OCI-LY3 (cell line): ENCODE measurements at regions not wholly inside any gene's neighbourhood (a gene's known extent, or its start where the extent isn't known, plus 50 kb on each side); places are given as distances from the start of the nearest gene placed in this dataset.
"Not testable (repeated sequence)": the region's sequence is repeated elsewhere in the genome, so short reads cannot be mapped to it uniquely, and the experiment has no call there.

ENCODE experiments used
- H2AFZ ChIP-seq: fragments of 200-600, 300-600 bp; shearing (Covaris generic); 2 replicates; pipeline ENCODE4 v1.6.0; 2014; ENCODE audit warnings: antibody characterized with exemption, low read depth, low read length
- H3K27ac ChIP-seq: fragments of 200-600, 300-600 bp; sonication (generic); 2 replicates; pipeline ENCODE4 v1.5.1; 2014; ENCODE audit warnings: mild to moderate bottlenecking, low read length, moderate library complexity, mixed read lengths
- H3K27me3 ChIP-seq: fragments of 200-600, 300-600 bp; sonication (generic); 2 replicates; pipeline ENCODE4 v1.6.1; 2014; ENCODE audit warnings: low read depth, low read length, mixed read lengths
- H3K36me3 ChIP-seq: fragments of 200-600, 300-600 bp; sonication (generic); replicated peaks from 2 replicates; pipeline ENCODE3; 2014; ENCODE audit warnings: low read depth, low read length, mixed read lengths
- H3K4me1 ChIP-seq: fragments of 300-600, 200-600 bp; sonication (generic); 2 replicates; pipeline ENCODE4 v1.6.1; 2014; ENCODE audit warnings: low read length, mixed read lengths
- H3K4me2 ChIP-seq: fragments of 200-600, 300-600 bp; sonication (generic); 2 replicates; pipeline ENCODE4 v1.6.1; 2014; ENCODE audit warnings: low read length, mixed read lengths
- H3K4me3 ChIP-seq: fragments of 300-600, 200-600 bp; sonication (generic); 2 replicates; pipeline ENCODE4 v1.5.1; 2014; ENCODE audit warnings: antibody characterized with exemption, mild to moderate bottlenecking, low read length, moderate library complexity
- H3K79me2 ChIP-seq: fragments of 300-600, 200-600 bp; shearing (Covaris generic); 2 replicates; pipeline ENCODE4 v1.6.1; 2014; ENCODE audit warnings: mild to moderate bottlenecking, low read length, mixed read lengths
- H3K9ac ChIP-seq: fragments of 300-600, 200-600 bp; shearing (Covaris generic); 2 replicates; pipeline ENCODE4 v1.6.0; 2014; ENCODE audit warnings: mild to moderate bottlenecking, low read length, moderate library complexity
- H3K9me3 ChIP-seq: fragments of 200-600, 300-600 bp; shearing (Covaris generic); 2 replicates; pipeline ENCODE4 v1.6.1; 2014; ENCODE audit warnings: low read length, mixed read lengths; ENCODE audit not compliant: insufficient read depth
- H4K20me1 ChIP-seq: fragments of 200-600, 300-600 bp; sonication (generic); 2 replicates; pipeline ENCODE4 v1.6.1; 2016; ENCODE audit warnings: low read length, mixed read lengths; ENCODE audit not compliant: insufficient read depth
- CTCF ChIP-seq: fragments of 200-600, 300-600 bp; sonication (generic); IDR thresholded peaks from 2 replicates; pipeline ENCODE4 v1.5.1; 2014; ENCODE audit warnings: antibody characterized with exemption, low read length, low read depth
- EZH2phosphoT487 ChIP-seq: fragments of 200-600 bp; shearing (Covaris generic); IDR thresholded peaks from 2 replicates; pipeline ENCODE4 v1.6.1; 2018; ENCODE audit warnings: antibody characterized with exemption, mixed run types, low read depth

DNA sequence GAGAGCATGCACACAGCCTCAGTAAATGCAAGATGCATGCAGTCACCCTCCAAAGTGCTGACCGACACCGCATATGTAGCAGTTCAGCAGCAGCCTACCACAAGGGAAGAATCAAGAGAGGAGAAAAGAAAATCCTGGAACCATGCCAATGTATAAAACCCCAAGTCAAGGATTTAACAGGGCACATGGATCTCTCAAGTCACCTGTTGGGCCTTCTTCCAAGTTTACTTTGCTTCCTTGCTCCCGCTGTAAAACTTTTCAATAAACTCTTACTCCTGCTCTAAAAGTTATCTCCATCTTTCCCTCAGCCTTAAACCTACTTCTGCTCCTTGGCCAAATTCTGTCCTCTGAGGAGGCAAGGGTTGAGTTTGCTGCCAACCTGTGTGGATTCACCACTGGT, 147.8 kb upstream of the MAP2 start:
- no peaks in the 10 kb centered on the region for H3K36me3 ChIP-seq
- no peak overlapping the region for H3K9ac ChIP-seq
- no peaks in the 10 kb centered on the region for H3K27me3 ChIP-seq
- TF ChIP-seq CTCF (no peak), EZH2phosphoT487 (no peak)
- H3K4me3 ChIP-seq, result no peak overlapping the region
- no peaks in the 10 kb centered on the region for H4K20me1 ChIP-seq
- H3K27ac ChIP-seq, result no peak overlapping the region
- H3K4me1 ChIP-seq, result no peaks in the 10 kb centered on the region
- no peak overlapping the region for H2AFZ ChIP-seq
- H3K4me2 ChIP-seq, result no peak overlapping the region
- H3K9me3 ChIP-seq, result no peaks in the 10 kb centered on the region
- H3K79me2 ChIP-seq, result no peaks in the 10 kb centered on the region

DNA sequence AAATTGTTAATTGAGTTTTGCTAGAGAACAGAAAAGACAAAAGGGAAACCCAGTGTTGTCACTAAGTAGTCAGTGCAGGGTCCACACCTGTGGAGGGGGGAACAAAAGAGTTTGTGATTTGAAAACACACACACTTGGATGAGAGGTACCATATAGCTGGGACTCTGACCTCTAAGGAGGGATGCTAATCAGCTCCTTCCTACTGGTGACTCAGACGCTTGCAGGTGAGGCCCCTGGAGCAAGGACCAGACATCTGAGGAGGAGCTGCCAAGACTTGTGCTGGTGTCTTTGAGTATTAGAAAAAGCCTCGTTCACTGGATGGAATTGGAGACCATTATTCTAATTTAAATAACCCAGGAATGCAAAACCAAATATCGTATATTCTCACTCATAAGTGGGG, 146.4 kb upstream of the MAP2 start:
- Histone ChIP-seq H3K27ac (no peak overlapping the region), H2AFZ (no peak overlapping the region), H3K27me3 (no peaks in the 10 kb centered on the region), H3K36me3 (no peaks in the 10 kb centered on the region), H3K79me2 (no peaks in the 10 kb centered on the region), H4K20me1 (no peaks in the 10 kb centered on the region), H3K4me1 (no peaks in the 10 kb centered on the region), H3K4me3 (no peak overlapping the region), H3K9ac (no peak overlapping the region), H3K4me2 (no peak overlapping the region), H3K9me3 (no peaks in the 10 kb centered on the region)
- TF ChIP-seq CTCF (no peak), EZH2phosphoT487 (no peak)

GRCh38 chr2:209298601-209299000, 125.2 kb upstream of the MAP2 start:
- Histone ChIP-seq H3K4me1 (no peaks in the 10 kb centered on the region), H2AFZ (no peak overlapping the region), H3K9ac (no peak overlapping the region), H3K4me2 (no peak overlapping the region), H3K9me3 (no peaks in the 10 kb centered on the region), H4K20me1 (no peaks in the 10 kb centered on the region), H3K79me2 (no peaks in the 10 kb centered on the region), H3K27ac (no peak overlapping the region), H3K27me3 (no peaks in the 10 kb centered on the region), H3K36me3 (no peaks in the 10 kb centered on the region), H3K4me3 (no peak overlapping the region)
- TF ChIP-seq EZH2phosphoT487 (no peak), CTCF (no peak)

GRCh38 chr2:209299478-209299877, 124.4 kb upstream of the MAP2 start:
- not testable (repeated sequence) for H3K9me3 ChIP-seq

GRCh38 chr2:209300766-209301165, 123.1 kb upstream of the MAP2 start:
- not testable (repeated sequence) for H3K9ac ChIP-seq

More at GRCh38 chr2:209299478-209299877, 124.4 kb upstream of the MAP2 start:
- H3K4me1 ChIP-seq, H3K79me2 ChIP-seq, H3K27me3 ChIP-seq, H4K20me1 ChIP-seq, H3K9ac ChIP-seq, H3K27ac ChIP-seq, H3K36me3 ChIP-seq, H3K4me3 ChIP-seq, H2AFZ ChIP-seq, H3K4me2 ChIP-seq: not testable (repeated sequence)

More at GRCh38 chr2:209300766-209301165, 123.1 kb upstream of the MAP2 start:
- H3K4me1 ChIP-seq, H3K79me2 ChIP-seq, H3K9me3 ChIP-seq, H3K27ac ChIP-seq, H2AFZ ChIP-seq, H3K4me3 ChIP-seq, H3K4me2 ChIP-seq, H4K20me1 ChIP-seq, H3K36me3 ChIP-seq, H3K27me3 ChIP-seq: not testable (repeated sequence)
